ENCODE measurements at regions not wholly inside any gene's neighbourhood (a gene's known extent, or its start where the extent isn't known, plus 50 kb on each side); places are given as distances from the start of the nearest gene placed in this dataset.

DNA sequence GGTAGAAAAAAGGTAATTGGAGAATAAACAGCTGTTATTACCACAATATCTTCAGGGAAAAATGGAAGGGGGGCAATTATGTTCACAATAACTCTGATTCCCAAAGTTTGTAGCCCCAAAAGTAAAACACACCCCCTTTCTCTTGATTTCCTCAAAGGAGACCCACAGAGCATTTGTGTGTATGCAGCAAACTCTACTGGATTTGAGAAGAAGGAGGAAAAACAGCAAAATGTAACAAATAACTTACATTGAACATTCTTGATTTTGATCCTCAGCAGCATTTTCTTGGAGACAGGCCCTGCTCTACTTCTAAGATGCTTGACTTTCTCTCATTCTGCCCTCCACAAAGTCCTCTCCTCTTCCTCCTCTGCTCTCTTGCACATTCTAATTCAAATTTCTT is 420.8 kb upstream of the EDIL3 start (continued):
- TF ChIP-seq CBX8 (IDR thresholded peaks at IDR 0.05; ENCODE audit: borderline replicate concordance, low read depth, low read length), result no peak

DNA sequence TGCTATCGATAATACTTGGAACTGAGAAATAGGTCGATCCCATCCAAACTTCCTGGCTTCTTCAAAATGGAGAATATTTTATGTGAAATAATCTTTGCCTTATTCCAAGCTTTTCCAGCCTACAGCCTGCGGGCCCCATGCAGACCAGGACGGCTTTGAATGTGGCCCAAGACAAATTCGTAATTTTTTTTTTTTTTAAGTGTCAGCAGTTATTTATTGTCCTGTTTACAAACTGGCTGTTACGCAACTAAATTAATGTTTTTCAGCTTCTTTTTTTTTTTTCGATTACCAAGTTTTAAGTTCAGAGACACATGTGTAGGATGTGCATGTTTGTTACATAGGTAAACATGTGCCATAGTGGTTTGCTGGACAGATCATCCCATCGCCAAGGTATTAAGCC is 411.7 kb upstream of the EDIL3 start:
- H3K27me3 ChIP-seq (replicated peaks in 1 of 4; ENCODE audit: control insufficient read depth in 3 of 4, extremely low read depth in 1 of 4, insufficient read depth in 3 of 4, low read length in 3 of 4), result no peaks in the 10 kb centered on the region
- no peaks in the 10 kb centered on the region for H4K20me1 ChIP-seq (replicated peaks in 1 of 2; ENCODE audit: control insufficient read depth in 1 of 2, insufficient read depth in 2 of 2, low read length in 2 of 2)
- H4K5ac ChIP-seq (ENCODE audit: insufficient read length, low read depth, low read length), result no peak overlapping the region
- H3K79me2 ChIP-seq (ENCODE audit: control insufficient read depth in 1 of 2, insufficient read depth in 2 of 2, low read length in 2 of 2), result no peaks in the 10 kb centered on the region
- no peak overlapping the region for H2BK5ac ChIP-seq (ENCODE audit: low read depth, low read length)
- H3K18ac ChIP-seq (ENCODE audit: extremely low read depth, low read length), result no peak overlapping the region
- no peaks in the 10 kb centered on the region for H3K9me3 ChIP-seq (ENCODE audit: insufficient read depth in 2 of 2, low read depth in 1 of 2, low read length in 1 of 2)
- H2BK15ac ChIP-seq (ENCODE audit: low read length), result no peak overlapping the region
- no peak overlapping the region for H4K91ac ChIP-seq (replicated peaks; ENCODE audit: insufficient read length, low read length)
- no peak overlapping the region for H3K27ac ChIP-seq (ENCODE audit: low read depth, low read length)
- no peak overlapping the region for H2AFZ ChIP-seq (ENCODE audit: low read length)
- no peak overlapping the region for H3K9ac ChIP-seq (replicated peaks in 1 of 4; ENCODE audit: extremely low read depth in 1 of 4, low read depth in 3 of 4, low read length in 3 of 4)
- no peak overlapping the region for H4K8ac ChIP-seq (ENCODE audit: extremely low read depth, insufficient read depth, low read length)
- TF ChIP-seq NRF1 (IDR thresholded peaks at IDR 0.05; ENCODE audit: low read depth, low read length), result no peak
- H3K4me2 ChIP-seq (ENCODE audit: insufficient read depth in 1 of 2, low read depth in 2 of 2, low read length in 2 of 2), result no peak overlapping the region
- DNase-seq (ENCODE audit: low read depth in 1 of 2, low spot score in 2 of 2) (no peak), FAIRE-seq (no peak)
- no peaks in the 10 kb centered on the region for H3K23me2 ChIP-seq (ENCODE audit: low read depth, low read length)
- no peak overlapping the region for H2BK120ac ChIP-seq (replicated peaks; ENCODE audit: low read depth, low read length)
- H3K79me1 ChIP-seq (ENCODE audit: low read depth, low read length), result no peaks in the 10 kb centered on the region
- H3K14ac ChIP-seq (ENCODE audit: insufficient read length), result no peak overlapping the region
- no peak overlapping the region for H3K23ac ChIP-seq (ENCODE audit: insufficient read length)
- CTCF ChIA-PET (ENCODE audit: partially characterized antibody), result interaction anchor here (1.0 kb wide), 1 partner anchor 20 kb away, joined by 3 read pairs; no protein-coding TSS in a partner anchor
- no peak overlapping the region for H2AK5ac ChIP-seq (ENCODE audit: low read depth, low read length)
- H3K36me3 ChIP-seq (ENCODE audit: control insufficient read depth in 2 of 4, insufficient read depth in 4 of 4, low read length in 3 of 4), result no peaks in the 10 kb centered on the region
- no peaks in the 10 kb centered on the region for H3K4me1 ChIP-seq (replicated peaks in 1 of 4; ENCODE audit: control insufficient read depth in 3 of 4, insufficient read depth in 4 of 4, low read length in 3 of 4)
- no peak overlapping the region for H2BK20ac ChIP-seq (ENCODE audit: low read length)
- H3K4me3 ChIP-seq (ENCODE audit: extremely low read depth in 1 of 4, insufficient read depth in 2 of 4, low read depth in 3 of 4, low read length in 4 of 4), result no peak overlapping the region
- WGBS, 2 experiments (ENCODE audit: extremely low coverage in 1 of 2, insufficient coverage in 1 of 2, insufficient read length in 1 of 2, insufficient replicate concordance in 2 of 2, low coverage in 1 of 2, low lambda C conversion rate in 2 of 2, missing lambda C conversion rate in 1 of 2), result 89% methylated on average over 8 of the region's 8 CpGs; no CpG with 5 or more reads in 1 of the 2 experiments
- no peak overlapping the region for H3K4ac ChIP-seq (replicated peaks; ENCODE audit: insufficient read length, low read depth, low read length)
- POLR2A ChIA-PET (ENCODE audit: partially characterized antibody), result no interaction called here
- no peak overlapping the region for H2BK12ac ChIP-seq (ENCODE audit: low read depth, low read length)
- H3K56ac ChIP-seq (replicated peaks; ENCODE audit: insufficient read length, low read depth, low read length), result no peak overlapping the region

All from H1 (cell line).